T-helper 9 cell (primary cell): ENCODE measurements at regions not wholly inside any gene's neighbourhood (a gene's known extent, or its start where the extent isn't known, plus 50 kb on each side); places are given as distances from the start of the nearest gene placed in this dataset.

Experiments
- DNase-seq: peaks from one replicate; pipeline ENCODE4 v3.0.0-alpha.2; 2020

- no peak for DNase-seq
Measured at GRCh38 chr21:35681946-35682345, 378.4 kb downstream of the SETD4 start.

- no peak for DNase-seq
Measured at GRCh38 chr21:35679076-35679475, 381.2 kb downstream of the SETD4 start.

- no peak for DNase-seq
Measured at GRCh38 chr21:35678393-35678792, 381.9 kb downstream of the SETD4 start.

- DNase-seq, result no peak
Measured at GRCh38 chr21:35677298-35677841, 383.0 kb downstream of the SETD4 start.

GRCh38 chr21:35674895-35675470 lies 385.3 kb downstream of the SETD4 start:
- no peak for DNase-seq

- no peak for DNase-seq
Measured at GRCh38 chr21:35674091-35674671, 386.1 kb downstream of the SETD4 start.

GRCh38 chr21:35672313-35672712 lies 388.0 kb downstream of the SETD4 start:
- no peak for DNase-seq

GRCh38 chr21:35664683-35665082 lies 395.6 kb downstream of the SETD4 start:
- no peak for DNase-seq

GRCh38 chr21:35663856-35664606 lies 396.3 kb downstream of the SETD4 start:
- no peak for DNase-seq

- no peak for DNase-seq
Measured at GRCh38 chr21:35658242-35658641, 402.1 kb downstream of the SETD4 start.

GRCh38 chr21:35652872-35653271 lies 407.5 kb downstream of the SETD4 start:
- no peak for DNase-seq

GRCh38 chr21:35652196-35652595 lies 408.1 kb downstream of the SETD4 start:
- no peak for DNase-seq

- no peak for DNase-seq
Measured at GRCh38 chr21:35651196-35651595, 409.1 kb downstream of the SETD4 start.

GRCh38 chr21:35649186-35649585 lies 411.1 kb downstream of the SETD4 start:
- DNase-seq, result no peak

- DNase-seq, result no peak
Measured at GRCh38 chr21:35648512-35648911, 411.8 kb downstream of the SETD4 start.

GRCh38 chr21:35646606-35647005 lies 413.7 kb downstream of the SETD4 start:
- no peak for DNase-seq

- no peak for DNase-seq
Measured at GRCh38 chr21:35645991-35646390, 414.3 kb downstream of the SETD4 start.

GRCh38 chr21:35644523-35644922 lies 415.8 kb downstream of the SETD4 start:
- no peak for DNase-seq

GRCh38 chr21:35643176-35643575 lies 417.1 kb downstream of the SETD4 start:
- no peak for DNase-seq

- DNase-seq, result no peak
Measured at GRCh38 chr21:35641271-35642016, 418.9 kb downstream of the SETD4 start.

GRCh38 chr21:35637431-35637830 lies 422.9 kb downstream of the SETD4 start:
- no peak for DNase-seq

GRCh38 chr21:35635994-35636393 lies 424.3 kb downstream of the SETD4 start:
- no peak for DNase-seq

GRCh38 chr21:35635261-35635660 lies 425.1 kb downstream of the SETD4 start:
- no peak for DNase-seq
